NCI-H2196 treated with DMSO at 0.1 percent for 48 hours (cell line): ENCODE measurements at regions not wholly inside any gene's neighbourhood (a gene's known extent, or its start where the extent isn't known, plus 50 kb on each side); places are given as distances from the start of the nearest gene placed in this dataset.
"Not testable (repeated sequence)": the region's sequence is repeated elsewhere in the genome, so short reads cannot be mapped to it uniquely, and the experiment has no call there.

Experiments used
- DNase-seq: peaks from one replicate; lab custom pipeline; 2025; ENCODE audit not compliant: unreplicated experiment; lab: John Stamatoyannopoulos, UW

GRCh38 chr7:96827701-96828100 is 118.1 kb upstream of the SEM1 start:
- no peak for DNase-seq

DNA sequence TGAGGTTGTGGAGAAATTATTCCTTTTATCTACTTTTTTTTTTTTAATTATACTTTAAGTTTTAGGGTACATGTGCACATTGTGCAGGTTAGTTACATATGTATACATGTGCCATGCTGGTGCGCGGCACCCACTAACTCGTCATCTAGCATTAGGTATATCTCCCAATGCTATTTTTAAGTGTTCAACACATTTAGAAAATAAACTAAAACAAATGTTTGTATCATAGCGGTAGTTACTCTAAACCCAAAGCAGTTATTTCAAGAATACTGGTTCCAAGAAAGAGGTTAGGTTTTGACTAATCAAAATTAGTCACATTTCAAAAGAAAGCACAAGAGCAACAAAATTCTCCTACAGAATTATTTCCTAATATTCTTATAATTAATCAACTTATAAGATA is 119.5 kb upstream of the SEM1 start:
- DNase-seq: not testable (repeated sequence)

GRCh38 chr7:96831446-96831845 is 121.8 kb upstream of the SEM1 start:
- no peak for DNase-seq

DNA sequence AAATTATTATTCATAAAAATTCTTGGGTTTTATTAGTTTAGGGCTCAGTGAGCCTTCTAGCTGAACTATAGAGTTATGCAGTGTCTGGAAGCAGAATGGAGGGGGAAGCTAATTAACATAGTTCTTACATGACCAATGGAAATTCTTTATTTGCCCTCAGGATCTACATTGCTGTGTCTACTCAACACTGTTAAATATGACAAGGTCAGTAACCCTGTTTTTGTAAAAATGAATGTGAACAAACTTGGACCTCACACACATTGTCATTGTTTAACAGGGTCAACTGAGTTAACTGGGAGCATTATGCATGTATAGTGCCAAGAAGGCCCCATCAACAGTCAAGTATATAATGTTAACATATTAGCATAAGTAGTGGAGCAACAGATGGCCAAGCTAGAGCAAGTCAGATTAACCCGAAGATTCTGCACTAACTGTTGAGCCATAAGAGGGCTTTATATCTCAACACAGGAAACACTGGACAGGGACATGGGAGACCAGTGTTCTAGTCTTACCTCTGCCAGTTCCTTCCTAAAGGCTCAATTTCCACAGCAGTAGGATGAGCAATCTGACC is 122.5 kb upstream of the SEM1 start:
- no peak for DNase-seq

GRCh38 chr7:96833676-96834453 is 124.2 kb upstream of the SEM1 start:
- DNase-seq: no peak

GRCh38 chr7:96836456-96836855 is 126.8 kb upstream of the SEM1 start:
- no peak for DNase-seq

DNA sequence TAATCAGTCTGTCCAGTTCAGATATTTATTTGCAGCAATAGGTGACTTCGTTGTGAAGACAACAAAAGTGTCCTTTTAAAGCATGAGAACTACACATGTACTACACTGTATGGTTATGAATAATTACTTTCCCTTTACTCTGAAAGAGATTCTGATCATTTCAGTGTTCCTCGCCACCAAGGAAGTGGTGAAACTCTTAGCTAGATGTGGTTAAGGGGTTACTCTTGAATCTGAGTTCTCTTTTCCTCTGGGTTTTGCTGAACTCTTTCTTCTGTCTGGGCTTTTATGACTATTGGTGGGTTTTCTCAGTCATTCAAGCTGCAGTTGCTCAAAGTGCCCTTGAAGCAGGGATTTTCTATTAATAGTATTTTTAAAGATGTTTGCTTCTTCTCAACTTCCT is 127.9 kb upstream of the SEM1 start:
- DNase-seq: no peak

GRCh38 chr7:96838481-96838880 is 128.8 kb upstream of the SEM1 start:
- no peak for DNase-seq

DNA sequence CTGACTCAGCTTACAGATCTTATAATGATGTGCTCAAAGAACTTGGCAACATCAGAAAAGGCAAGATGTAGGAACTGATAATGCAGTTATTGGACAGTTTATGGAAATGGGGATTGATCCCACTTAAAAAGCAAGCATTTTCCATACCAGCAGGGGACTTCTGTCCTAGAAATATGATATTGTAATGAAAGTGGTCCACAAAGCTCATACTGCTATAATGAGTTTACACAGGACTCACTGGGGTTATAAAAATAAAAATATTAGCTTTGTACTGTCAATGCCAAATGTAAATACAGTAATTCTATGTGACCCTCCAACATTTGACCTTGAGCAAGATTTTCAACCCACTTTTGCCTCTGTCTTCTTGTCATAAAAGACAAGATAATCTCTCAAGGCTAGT is 145.5 kb upstream of the SEM1 start:
- no peak for DNase-seq

DNA sequence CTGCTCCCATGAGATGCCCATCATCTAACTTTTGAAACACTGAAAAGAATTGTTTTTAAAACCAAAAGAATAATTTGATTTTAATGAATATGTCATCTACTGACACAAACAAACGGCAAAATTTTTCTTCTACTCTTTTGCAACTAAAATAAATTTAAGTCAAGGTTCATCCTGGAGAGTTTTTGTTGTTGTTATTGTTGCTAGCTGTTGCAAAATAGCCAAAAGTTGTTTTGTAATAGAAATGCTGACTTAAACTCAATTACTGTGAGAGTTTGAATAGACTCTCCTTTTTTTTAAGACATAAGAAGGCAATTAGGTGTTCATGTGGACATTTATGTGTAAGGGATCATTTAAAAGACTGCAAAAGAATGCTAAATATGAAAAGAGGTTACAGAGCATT is 146.0 kb upstream of the SEM1 start:
- no peak for DNase-seq

GRCh38 chr7:96869538-96869937 is 135.8 kb upstream of the DLX6 start:
- DNase-seq: no peak

- DNase-seq: no peak
Observed at GRCh38 chr7:96870185-96870584, 135.2 kb upstream of the DLX6 start.

DNA sequence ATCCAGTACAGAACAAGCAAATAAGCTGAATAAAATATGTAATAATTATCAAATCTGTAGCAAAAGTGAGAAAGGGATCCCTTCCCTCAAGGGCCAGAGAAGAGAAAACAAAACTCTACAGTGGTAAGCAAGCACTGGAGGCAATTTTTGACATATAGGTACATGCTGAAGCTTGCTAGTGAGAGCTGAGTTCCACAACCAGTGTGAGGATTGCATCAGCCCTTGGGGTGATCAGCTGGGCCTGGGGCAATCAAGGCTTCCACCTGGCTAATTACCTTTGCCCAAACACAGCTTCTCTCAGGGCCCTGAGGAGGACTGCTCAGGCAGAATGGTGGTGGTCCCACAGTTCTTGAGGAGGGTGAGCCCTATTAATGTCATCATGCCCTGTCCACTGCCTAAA is 134.4 kb upstream of the DLX6 start:
- no peak for DNase-seq

GRCh38 chr7:96887426-96887825 is 117.9 kb upstream of the DLX6 start:
- no peak for DNase-seq

DNA sequence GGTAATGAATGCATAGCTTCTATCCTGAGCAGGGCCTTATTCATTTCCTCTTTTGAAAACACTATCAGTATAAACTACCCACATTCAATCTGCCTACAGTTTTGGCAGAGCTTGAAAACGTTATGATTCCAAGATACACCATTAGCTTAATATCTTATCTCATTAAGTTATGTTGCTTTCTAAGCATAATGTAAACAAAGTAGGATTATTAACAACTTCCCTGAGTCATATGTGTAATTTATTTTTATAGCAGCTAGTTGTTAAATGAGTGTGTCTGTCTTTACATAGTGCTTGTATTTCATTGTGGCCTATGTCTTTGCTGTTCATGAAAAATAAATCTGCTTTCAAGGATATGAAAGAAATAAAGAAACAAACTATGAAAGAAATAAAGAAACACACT is 106.2 kb upstream of the DLX6 start:
- DNase-seq: no peak

GRCh38 chr7:96901822-96902445 is 103.4 kb upstream of the DLX6 start:
- DNase-seq: peak; percentile 16

DNA sequence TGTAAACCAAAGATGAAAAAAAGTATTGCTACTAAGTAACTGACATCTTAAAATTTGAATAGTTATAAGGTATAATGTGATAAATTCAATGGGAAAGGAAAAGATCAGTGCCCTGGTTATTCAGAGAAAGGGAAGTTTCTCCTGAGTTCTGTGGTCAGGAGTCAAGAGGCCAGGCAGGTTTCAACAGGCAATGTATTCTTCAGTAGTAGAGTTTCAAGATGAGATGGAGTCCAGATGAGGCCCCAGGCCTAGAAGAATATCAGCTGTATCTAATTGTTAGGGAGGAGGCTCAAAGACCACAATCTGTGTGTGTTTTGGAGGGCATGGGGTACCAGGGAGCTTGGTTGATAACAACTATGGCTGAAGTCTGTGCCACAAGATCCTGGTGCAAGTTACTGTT is 101.4 kb upstream of the DLX6 start:
- no peak for DNase-seq

DNA sequence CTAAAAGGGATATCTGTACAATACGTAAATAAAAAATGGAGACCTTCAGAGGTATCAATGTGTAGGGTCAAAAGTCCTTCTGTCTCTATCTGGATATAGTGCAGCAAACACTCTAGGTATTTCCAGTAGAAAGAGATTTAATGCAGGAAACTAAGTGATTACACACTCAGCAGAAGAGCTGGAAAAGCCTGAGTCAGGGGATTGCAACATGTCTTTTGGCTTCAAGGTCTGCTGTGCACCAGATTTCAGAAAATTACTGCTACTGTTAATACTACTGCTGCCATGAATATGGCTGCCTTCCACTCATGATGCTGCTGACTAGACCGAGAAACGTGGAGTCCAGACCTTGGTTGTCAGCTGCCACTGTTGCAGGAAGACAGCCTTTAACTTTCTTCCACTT is 94.9 kb upstream of the DLX6 start:
- DNase-seq: no peak

- DNase-seq: no peak
Observed at GRCh38 chr7:96915029-96915428, 90.3 kb upstream of the DLX6 start.

DNA sequence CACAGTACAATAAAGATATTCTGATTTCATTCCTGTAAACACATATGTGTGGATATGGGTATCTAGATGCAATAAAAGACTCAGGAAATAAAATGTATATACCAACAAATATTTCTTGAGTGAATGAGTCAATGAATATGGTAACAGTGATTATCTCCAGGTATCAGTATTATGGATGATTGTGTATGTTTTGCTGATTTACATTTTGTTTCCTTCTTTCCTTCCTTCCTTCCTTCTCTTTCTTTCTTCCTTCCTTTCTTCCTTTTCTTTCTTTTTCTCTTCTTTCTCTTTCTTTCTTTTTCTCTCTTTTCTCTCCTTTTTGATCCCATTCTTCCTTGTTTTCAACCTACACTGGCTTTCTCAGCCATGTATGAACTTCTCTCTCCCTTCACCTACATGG is 85.3 kb upstream of the DLX6 start:
- no peak for DNase-seq

- no peak for DNase-seq
Observed at GRCh38 chr7:96920713-96921112, 84.6 kb upstream of the DLX6 start.

DNA sequence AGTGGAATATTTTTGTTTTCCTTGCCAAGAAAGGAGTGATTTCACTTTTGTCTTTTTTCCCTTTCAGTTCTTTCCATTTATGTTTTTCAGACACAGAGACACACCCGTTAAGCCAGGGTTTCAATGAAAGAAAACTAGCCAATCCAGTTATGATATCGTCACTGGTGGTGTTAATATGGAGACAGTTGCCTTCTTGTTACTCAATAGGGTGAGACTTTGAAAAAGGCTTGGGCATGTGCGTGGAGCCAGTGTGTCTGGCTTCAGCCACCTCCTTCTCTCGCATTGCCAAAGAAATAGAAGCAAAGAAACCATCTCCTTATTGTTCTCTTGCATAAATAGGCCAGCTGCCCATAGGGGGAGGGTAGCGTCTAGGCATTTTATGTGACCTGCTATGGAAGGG is 84.1 kb upstream of the DLX6 start:
- DNase-seq: peak; percentile 12

DNA sequence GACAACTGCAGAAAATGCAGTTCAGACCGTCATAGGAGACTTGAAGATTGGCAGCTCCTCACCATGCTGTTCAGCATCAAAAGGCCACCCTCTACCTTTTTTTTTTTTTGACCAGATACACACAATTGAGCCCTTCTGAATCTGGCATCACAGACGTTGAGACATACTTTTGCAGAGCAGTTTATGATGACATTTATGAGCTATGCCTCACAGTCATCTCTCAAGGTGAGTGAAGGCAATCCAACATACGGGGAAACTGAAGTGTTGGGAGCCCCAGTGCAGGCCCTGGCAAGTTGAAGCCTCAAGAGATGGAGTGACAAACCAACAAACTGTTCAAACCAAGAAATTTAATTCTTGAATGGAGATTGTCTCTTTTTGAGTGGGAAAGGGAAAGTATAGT is 83.6 kb upstream of the DLX6 start:
- no peak for DNase-seq
